SK-N-SH (cell line): ENCODE measurements at regions not wholly inside any gene's neighbourhood (a gene's known extent, or its start where the extent isn't known, plus 50 kb on each side); places are given as distances from the start of the nearest gene placed in this dataset.

ENCODE experiments used
- CTCF ChIA-PET: fragments of 300-600, 350-600 bp; formaldehyde crosslinking; extraction: SDS; loops from one replicate; lab custom pipeline; 2021; lab: Yijun Ruan, JAX
- POLR2A ChIA-PET: fragments of 350-600 bp; sonication (Branson Sonifier 250); formaldehyde crosslinking; extraction: SDS; loops from one replicate; lab custom pipeline; 2020; ENCODE audit warnings: antibody characterized with exemption, inconsistent platforms; lab: Yijun Ruan, JAX
- DNase-seq: peaks from one replicate; pipeline ENCODE4 v3.0.0; 2012
- H2AFZ ChIP-seq: fragments of 200-600 bp; sonication (generic); 2 replicates; pipeline ENCODE4 v1.8.1; 2016; ENCODE audit warnings: antibody characterized with exemption, mild to moderate bottlenecking, low read depth
- H3F3A ChIP-seq: fragments of 200-600 bp; sonication (generic); replicated peaks from 2 replicates; pipeline ENCODE3; 2016; ENCODE audit warnings: antibody characterized with exemption, mild to moderate bottlenecking; ENCODE audit not compliant: insufficient read depth
- H3K27ac ChIP-seq, 2 experiments: fragments of 200-500 bp in 1 of 2; fragments of 200-600 bp in 1 of 2; sonication (Bioruptor generic) in 1 of 2; sonication (generic), shearing (Covaris generic) in 1 of 2; 2 replicates each; pipeline versions ENCODE4 v1.5.1 to v1.6.1; 2014 to 2016; ENCODE audit warnings: low read depth in 2 of 2, inconsistent platforms in 1 of 2, low read length in 1 of 2, mild to moderate bottlenecking in 1 of 2, mixed read lengths in 1 of 2
- H3K27me3 ChIP-seq: fragments of 200-600 bp; sonication (generic), shearing (Covaris generic); 2 replicates; pipeline ENCODE4 v1.6.1; 2016; ENCODE audit warnings: mixed run types; ENCODE audit not compliant: insufficient read depth
- H3K36me3 ChIP-seq, 2 experiments: fragments of 200-500 bp in 1 of 2; fragments of 200-600 bp in 1 of 2; sonication (Bioruptor generic) in 1 of 2; sonication (generic) in 1 of 2; replicated peaks in 1 of 2; 2 replicates each; pipeline versions ENCODE3 to v1.5.1; 2014 to 2016; ENCODE audit warnings: low read length in 1 of 2, mild to moderate bottlenecking in 1 of 2; ENCODE audit not compliant: insufficient read depth in 2 of 2, control insufficient read depth in 1 of 2
- H3K4me1 ChIP-seq, 2 experiments: fragments of 200-500 bp in 1 of 2; fragments of 200-600 bp in 1 of 2; sonication (Bioruptor generic) in 1 of 2; sonication (generic), shearing (Covaris generic) in 1 of 2; 2 replicates each; pipeline versions ENCODE4 v1.5.1 to v1.6.1; 2014 to 2016; ENCODE audit warnings: low read depth in 1 of 2, low read length in 1 of 2, mixed run types in 1 of 2; ENCODE audit not compliant: insufficient read depth in 2 of 2, control insufficient read depth in 1 of 2
- H3K4me2 ChIP-seq: fragments of 200-600 bp; sonication (generic), shearing (Covaris generic); 2 replicates; pipeline ENCODE4 v1.6.1; 2017; ENCODE audit warnings: mixed run types
- H3K4me3 ChIP-seq, 2 experiments: fragments of 200-500 bp in 1 of 2; fragments of 200-600 bp in 1 of 2; sonication (Bioruptor generic) in 1 of 2; sonication (generic), shearing (Covaris generic) in 1 of 2; 2 replicates each; pipeline versions ENCODE4 v1.5.1 to v1.8.1; 2014 to 2016; ENCODE audit warnings: low read depth in 2 of 2, inconsistent platforms in 1 of 2, low read length in 1 of 2, mild to moderate bottlenecking in 1 of 2, mixed read lengths in 1 of 2, moderate library complexity in 1 of 2
- H3K79me2 ChIP-seq: fragments of 200-600 bp; sonication (generic); 2 replicates; pipeline ENCODE4 v1.8.1; 2017; ENCODE audit warnings: mild to moderate bottlenecking; ENCODE audit not compliant: insufficient read depth
- H3K9ac ChIP-seq: fragments of 200-600 bp; sonication (generic); 2 replicates; pipeline ENCODE4 v1.6.1; 2017; ENCODE audit warnings: mixed run types
- H3K9me2 ChIP-seq: fragments of 200-600 bp; sonication (generic); 2 replicates; pipeline ENCODE4 v1.6.1; 2017; ENCODE audit warnings: mixed run types
- H3K9me3 ChIP-seq: fragments of 200-600 bp; sonication (generic); 2 replicates; pipeline ENCODE4 v1.6.1; 2017; ENCODE audit warnings: mixed run types, mild to moderate bottlenecking, moderate library complexity
- H4K20me1 ChIP-seq: fragments of 200-600 bp; sonication (generic); 2 replicates; pipeline ENCODE4 v1.6.1; 2017; ENCODE audit warnings: mild to moderate bottlenecking, mixed run types; ENCODE audit not compliant: insufficient read depth
- CHD2 ChIP-seq: fragments of 150-350 bp; IDR thresholded peaks from 2 replicates; pipeline ENCODE4 v1.6.1; 2018; ENCODE audit warnings: low read length; ENCODE audit not compliant: partially characterized antibody
- CTCF ChIP-seq: fragments of 200-600 bp; sonication (generic); IDR thresholded peaks from 2 replicates; pipeline ENCODE4 v1.6.1; 2017; ENCODE audit warnings: antibody characterized with exemption, mild to moderate bottlenecking, moderate library complexity
- ELF1 ChIP-seq: IDR thresholded peaks from 2 replicates; pipeline ENCODE4 v1.4.0; 2012
- EP300 ChIP-seq, 2 experiments: IDR thresholded peaks; 2 replicates each; pipeline versions ENCODE4 v1.4.0 to v1.6.1; 2012; ENCODE audit warnings: borderline replicate concordance in 1 of 2, low read depth in 1 of 2, low read length in 1 of 2
- FOXJ3 ChIP-seq: sonication (generic); formaldehyde crosslinking; IDR thresholded peaks from 2 replicates; pipeline ENCODE4 v1.5.1; 2020; ENCODE audit warnings: mild to moderate bottlenecking, missing genetic modification reagents
- GABPA ChIP-seq: IDR thresholded peaks from 2 replicates; pipeline ENCODE4 v1.4.0; 2012; ENCODE audit warnings: low read depth, mild to moderate bottlenecking
- GATA2 ChIP-seq: sonication (generic); formaldehyde crosslinking; IDR thresholded peaks from 2 replicates; pipeline ENCODE4 v1.5.0; 2020; ENCODE audit warnings: mild to moderate bottlenecking, missing genetic modification reagents
- JUND ChIP-seq: IDR thresholded peaks from 2 replicates; pipeline ENCODE4 v1.4.0; 2012
- MEF2A ChIP-seq: IDR thresholded peaks from 2 replicates; pipeline ENCODE4 v1.4.0; 2012; ENCODE audit warnings: low read depth, borderline replicate concordance
- NFIC ChIP-seq: IDR thresholded peaks from 2 replicates; pipeline ENCODE4 v1.4.0; 2012; ENCODE audit warnings: borderline replicate concordance
- PBX3 ChIP-seq: IDR thresholded peaks from 2 replicates; pipeline ENCODE4; 2012
- RAD21 ChIP-seq: IDR thresholded peaks from 2 replicates; pipeline ENCODE4 v1.6.1; 2012; ENCODE audit warnings: mild to moderate bottlenecking, low read length
- RCOR1 ChIP-seq: fragments of 150-350 bp; IDR thresholded peaks from 2 replicates; pipeline ENCODE4 v1.6.1; 2017; ENCODE audit warnings: antibody characterized with exemption, low read length
- SIN3A ChIP-seq: IDR thresholded peaks from 2 replicates; pipeline ENCODE4 v1.6.1; 2012; ENCODE audit warnings: low read depth, mild to moderate bottlenecking, low read length, moderate library complexity, borderline replicate concordance
- SMC3 ChIP-seq: IDR thresholded peaks from 2 replicates; pipeline ENCODE4 v1.6.1; 2012; ENCODE audit warnings: low read depth, low read length, improper control_type of control experiment
- TEAD4 ChIP-seq: IDR thresholded peaks from 2 replicates; pipeline ENCODE4 v1.4.0; 2012; ENCODE audit warnings: mild to moderate bottlenecking, borderline replicate concordance; ENCODE audit not compliant: insufficient read depth
- YY1 ChIP-seq: IDR thresholded peaks from 2 replicates; pipeline ENCODE4 v1.4.0; 2012; ENCODE audit warnings: low read depth, mild to moderate bottlenecking
- WGBS: methylation state at CpG from one replicate; pipeline ENCODE4 v1.1.6; 2017; ENCODE audit warnings: low lambda C conversion rate; 5-methylcytosine and 5-hydroxymethylcytosine counted together
- TF ChIP-seq, protein P1 (sequence below): fragments of 150-350 bp; IDR thresholded peaks from 2 replicates; pipeline ENCODE4 v1.6.1; 2016; ENCODE audit warnings: mild to moderate bottlenecking, low read depth, low read length
- TF ChIP-seq, protein P2 (sequence below): IDR thresholded peaks from 2 replicates; pipeline ENCODE4 v1.4.0; 2012; ENCODE audit warnings: low read depth

DNA sequence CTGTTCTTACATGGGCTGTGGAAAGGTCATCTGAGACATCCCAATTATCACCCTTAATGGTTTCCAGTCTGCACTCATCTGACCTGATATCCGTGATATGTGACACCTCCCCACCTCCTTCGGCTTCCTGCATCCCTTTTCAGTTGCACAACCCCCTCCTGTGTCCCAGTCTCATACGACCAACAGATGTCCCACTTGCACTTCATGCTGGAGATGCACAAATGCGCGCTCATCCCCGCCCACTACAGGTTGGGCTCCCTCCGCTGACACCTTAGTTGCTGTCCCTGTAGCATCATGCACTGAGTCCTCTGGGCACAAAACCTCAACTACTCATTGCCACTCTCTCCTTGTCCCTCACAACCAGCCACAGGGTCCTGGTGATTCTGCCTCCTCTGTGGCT, 94.4 kb downstream of the MIS18A start:
- WGBS, result 74% methylated on average over 7 of the region's 7 CpGs
- H3K9me3 ChIP-seq, result no peaks in the 10 kb centered on the region
- H4K20me1 ChIP-seq, result no peaks in the 10 kb centered on the region
- H3K9ac ChIP-seq, result no peak overlapping the region
- H3K4me1 ChIP-seq, result peaks cover 0 to 12% of the 10 kb centered on the region in 2 experiments; a peak in 1 of 4 replicates
- no peak overlapping the region for H2AFZ ChIP-seq
- no peak overlapping the region for H3K27ac ChIP-seq
- ChIA-PET CTCF (no interaction called here), POLR2A (no interaction called here)
- no peak for TF ChIP-seq MEF2A
- TF ChIP-seq GATA2 (CRISPR knock-in tag), result no peak
- TF ChIP-seq SMC3, result peak; percentile 15; the same call in 1 of the 2 replicates
- TF ChIP-seq, protein P1, sequence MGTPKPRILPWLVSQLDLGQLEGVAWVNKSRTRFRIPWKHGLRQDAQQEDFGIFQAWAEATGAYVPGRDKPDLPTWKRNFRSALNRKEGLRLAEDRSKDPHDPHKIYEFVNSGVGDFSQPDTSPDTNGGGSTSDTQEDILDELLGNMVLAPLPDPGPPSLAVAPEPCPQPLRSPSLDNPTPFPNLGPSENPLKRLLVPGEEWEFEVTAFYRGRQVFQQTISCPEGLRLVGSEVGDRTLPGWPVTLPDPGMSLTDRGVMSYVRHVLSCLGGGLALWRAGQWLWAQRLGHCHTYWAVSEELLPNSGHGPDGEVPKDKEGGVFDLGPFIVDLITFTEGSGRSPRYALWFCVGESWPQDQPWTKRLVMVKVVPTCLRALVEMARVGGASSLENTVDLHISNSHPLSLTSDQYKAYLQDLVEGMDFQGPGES, result no peak
- no peak for TF ChIP-seq SIN3A
- no peak for TF ChIP-seq FOXJ3 (CRISPR knock-in tag)
- TF ChIP-seq RAD21, result peak; percentile 38
- no peak for TF ChIP-seq ELF1
- no peaks in the 10 kb centered on the region for H3F3A ChIP-seq
- H3K27me3 ChIP-seq, result no peaks in the 10 kb centered on the region
- DNase-seq, result no peak
- H3K4me2 ChIP-seq, result no peak overlapping the region
- H3K4me3 ChIP-seq, result no peak overlapping the region
- H3K36me3 ChIP-seq, result no peaks in the 10 kb centered on the region
- no peaks in the 10 kb centered on the region for H3K9me2 ChIP-seq
- no peaks in the 10 kb centered on the region for H3K79me2 ChIP-seq

- Histone ChIP-seq H2AFZ (no peak overlapping the region), H3K4me3 (no peak overlapping the region), H3K27ac (no peak overlapping the region; a peak in 1 of 4 replicates), H3F3A (no peaks in the 10 kb centered on the region), H4K20me1 (no peaks in the 10 kb centered on the region), H3K36me3 (no peaks in the 10 kb centered on the region), H3K9ac (no peak overlapping the region), H3K4me2 (no peak overlapping the region)
- DNase-seq, result peak; percentile 36
- TF ChIP-seq FOXJ3 (CRISPR knock-in tag) (no peak), GATA2 (CRISPR knock-in tag) (peak; percentile 71), EP300 (IDR thresholded peaks at IDR 0.05; ENCODE audit: borderline replicate concordance in 1 of 2, low read depth in 1 of 2, low read length in 1 of 2) (peak in 1 of 2 experiments; percentile 28; a peak in 1 of 4 replicates), RCOR1 (peak; percentile 43; the same call in 1 of the 2 replicates)
- TF ChIP-seq, all 33 proteins: peak for 3
- 49% methylated on average over 5 of the region's 5 CpGs for WGBS
- POLR2A ChIA-PET, result no interaction called here
- Histone ChIP-seq H3K9me3 (no peaks in the 10 kb centered on the region), H3K79me2 (no peaks in the 10 kb centered on the region), H3K9me2 (no peaks in the 10 kb centered on the region), H3K27me3 (no peaks in the 10 kb centered on the region), H3K4me1 (peaks cover 0 to 12% of the 10 kb centered on the region in 2 experiments; a peak in 1 of 4 replicates)
- CTCF ChIA-PET, result no interaction called here
Measured at GRCh38 chr21:32184065-32184464, 94.8 kb downstream of the MIS18A start.

- H3K4me3 ChIP-seq, result no peak overlapping the region
- TF ChIP-seq CHD2 (no peak), CTCF (no peak), NFIC (no peak), RAD21 (no peak), JUND (no peak), GABPA (no peak), PBX3 (no peak), TEAD4 (no peak), YY1 (no peak), RCOR1 (no peak)
- TF ChIP-seq, protein P2, sequence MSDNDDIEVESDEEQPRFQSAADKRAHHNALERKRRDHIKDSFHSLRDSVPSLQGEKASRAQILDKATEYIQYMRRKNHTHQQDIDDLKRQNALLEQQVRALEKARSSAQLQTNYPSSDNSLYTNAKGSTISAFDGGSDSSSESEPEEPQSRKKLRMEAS, result no peak
- TF ChIP-seq, all 33 proteins: peak for 0
- POLR2A ChIA-PET, result no interaction called here
- Histone ChIP-seq H3K36me3 (no peaks in the 10 kb centered on the region), H4K20me1 (no peaks in the 10 kb centered on the region), H3K27me3 (no peaks in the 10 kb centered on the region), H3K4me2 (no peak overlapping the region), H3K9me2 (no peaks in the 10 kb centered on the region), H3K79me2 (no peaks in the 10 kb centered on the region), H2AFZ (no peak overlapping the region), H3K27ac (no peak overlapping the region), H3K9me3 (no peaks in the 10 kb centered on the region), H3K4me1 (peaks cover 0 to 12% of the 10 kb centered on the region in 2 experiments; a peak in 1 of 4 replicates), H3K9ac (no peak overlapping the region), H3F3A (no peaks in the 10 kb centered on the region)
- no peak for DNase-seq
- CTCF ChIA-PET, result interaction anchor here (1.0 to 1.3 kb wide), 2 partner anchors 11 to 75 kb away, joined by 3 read pairs; no protein-coding TSS in a partner anchor
Measured at GRCh38 chr21:32183396-32183795, 95.5 kb downstream of the MIS18A start.
